GM23338 (cell line): ENCODE measurements at regions not wholly inside any gene's neighbourhood (a gene's known extent, or its start where the extent isn't known, plus 50 kb on each side); places are given as distances from the start of the nearest gene placed in this dataset.

Experiments
- ATAC-seq: fragments of 200-7000 bp; cut with Tn5 transposase; 3 replicates; pipeline ENCODE4 v1.9.1; 2020
- DNase-seq: peaks from one replicate; pipeline ENCODE4 v3.0.0-alpha.2; 2015; ENCODE audit warnings: low spot score
- H2AFZ ChIP-seq: fragments of 200-600 bp; sonication (generic); 2 replicates; pipeline ENCODE4 v1.8.0; 2016; ENCODE audit warnings: antibody characterized with exemption, mild to moderate bottlenecking, moderate library complexity
- H3F3A ChIP-seq: fragments of 200-600 bp; sonication (generic); replicated peaks from 2 replicates; pipeline ENCODE4 v1.8.0; 2017; ENCODE audit warnings: antibody characterized with exemption, mixed run types, low read depth
- H3K27ac ChIP-seq: fragments of 200-600 bp; sonication (generic); 2 replicates; pipeline ENCODE4 v1.6.1; 2016; ENCODE audit warnings: low read depth
- H3K27me3 ChIP-seq: fragments of 200-600 bp; sonication (generic); 2 replicates; pipeline ENCODE4 v1.8.0; 2016; ENCODE audit warnings: mild to moderate bottlenecking, mixed run types, moderate library complexity; ENCODE audit not compliant: insufficient read depth
- H3K36me3 ChIP-seq: fragments of 200-600 bp; sonication (generic); 2 replicates; pipeline ENCODE4 v1.8.0; 2016; ENCODE audit warnings: mild to moderate bottlenecking; ENCODE audit not compliant: insufficient read depth
- H3K4me1 ChIP-seq: fragments of 200-600 bp; sonication (generic); 2 replicates; pipeline ENCODE4 v1.8.0; 2016; ENCODE audit warnings: mild to moderate bottlenecking, moderate library complexity; ENCODE audit not compliant: insufficient read depth
- H3K4me2 ChIP-seq: fragments of 200-600 bp; sonication (generic); 2 replicates; pipeline ENCODE4 v1.7.1; 2017; ENCODE audit warnings: mixed run types
- H3K4me3 ChIP-seq: fragments of 200-600 bp; sonication (generic); 2 replicates; pipeline ENCODE4 v1.6.1; 2016; ENCODE audit warnings: mixed run types
- H3K79me2 ChIP-seq: fragments of 200-600 bp; sonication (generic); replicated peaks from 2 replicates; pipeline ENCODE4 v1.8.0; 2017; ENCODE audit warnings: mild to moderate bottlenecking; ENCODE audit not compliant: insufficient read depth
- H3K9me2 ChIP-seq: fragments of 200-600 bp; sonication (generic); 2 replicates; pipeline ENCODE4 v1.8.0; 2017; ENCODE audit not compliant: insufficient read depth
- H4K20me1 ChIP-seq: fragments of 200-600 bp; sonication (generic); replicated peaks from 2 replicates; pipeline ENCODE4 v1.8.0; 2017; ENCODE audit warnings: mild to moderate bottlenecking; ENCODE audit not compliant: insufficient read depth
- H3K27ac Mint-ChIP-seq: 2 replicates; pipeline ENCODE4 v1.8.0; 2020; ENCODE audit warnings: inconsistent platforms, mild to moderate bottlenecking, moderate library complexity, mixed read lengths
- H3K27me3 Mint-ChIP-seq: 3 replicates; pipeline ENCODE4 v1.8.0; 2022; ENCODE audit warnings: low read depth, mild to moderate bottlenecking, moderate library complexity, mixed read lengths, inconsistent platforms; ENCODE audit not compliant: insufficient read depth, poor library complexity
- H3K36me3 Mint-ChIP-seq: 3 replicates; pipeline ENCODE4 v1.8.0; 2021; ENCODE audit warnings: low read depth, mild to moderate bottlenecking, inconsistent platforms, moderate library complexity, mixed read lengths
- H3K4me1 Mint-ChIP-seq: 3 replicates; pipeline ENCODE4 v1.8.0; 2020; ENCODE audit warnings: mild to moderate bottlenecking, inconsistent platforms, mixed read lengths
- H3K4me3 Mint-ChIP-seq: 3 replicates; pipeline ENCODE4 v1.8.0; 2021; ENCODE audit warnings: moderate library complexity, mild to moderate bottlenecking, inconsistent platforms, mixed read lengths
- H3K9me3 Mint-ChIP-seq: 3 replicates; pipeline ENCODE4 v1.8.0; 2020; ENCODE audit warnings: moderate library complexity, mild to moderate bottlenecking, inconsistent platforms, mixed read lengths
- ETS1 ChIP-seq: IDR thresholded peaks from 2 replicates; pipeline ENCODE4 v1.6.1; 2016; ENCODE audit warnings: antibody characterized with exemption
- EZH2phosphoT487 ChIP-seq: fragments of 200-600 bp; sonication (generic); IDR thresholded peaks from one replicate; pipeline ENCODE4 v1.8.1; 2018; ENCODE audit warnings: antibody characterized with exemption; ENCODE audit not compliant: unreplicated experiment
- NANOG ChIP-seq: IDR thresholded peaks from 2 replicates; pipeline ENCODE4 v1.6.1; 2016; ENCODE audit warnings: antibody characterized with exemption, borderline replicate concordance
- POLR2AphosphoS5 ChIP-seq: IDR thresholded peaks from 2 replicates; pipeline ENCODE4 v1.6.1; 2016; ENCODE audit warnings: antibody characterized with exemption, low read depth
- ZNF114 ChIP-seq: fragments of 250-450 bp; sonication (Bioruptor Pico); IDR thresholded peaks from 2 replicates; pipeline ENCODE4 v1.5.0; 2020; ENCODE audit warnings: mild to moderate bottlenecking, moderate library complexity
- ZNF331 ChIP-seq: fragments of 250-450 bp; sonication (Bioruptor Pico); IDR thresholded peaks from 2 replicates; pipeline ENCODE4 v1.5.0; 2020; ENCODE audit warnings: low read depth, mild to moderate bottlenecking, moderate library complexity
- ZNF462 ChIP-seq: fragments of 250-450 bp; sonication (Bioruptor Pico); IDR thresholded peaks from 2 replicates; pipeline ENCODE4 v1.5.0; 2020; ENCODE audit warnings: mild to moderate bottlenecking, moderate library complexity

- no peak overlapping the region for H3K27ac Mint-ChIP-seq
- H3K36me3 ChIP-seq = no peaks in the 10 kb centered on the region
- H3K9me2 ChIP-seq = no peaks in the 10 kb centered on the region
- H3K4me3 ChIP-seq = no peak overlapping the region
- H3K4me3 Mint-ChIP-seq = no peak overlapping the region
- no peaks in the 10 kb centered on the region; the same call in 2 of the 3 replicates for H3K9me3 Mint-ChIP-seq
- H3K79me2 ChIP-seq = no peaks in the 10 kb centered on the region
- DNase-seq (no peak), ATAC-seq (no peak)
- peaks cover 18% of the 10 kb centered on the region for H3K4me1 Mint-ChIP-seq
- no peaks in the 10 kb centered on the region; the same call in 1 of the 2 replicates for H4K20me1 ChIP-seq
- no peaks in the 10 kb centered on the region for H3K4me1 ChIP-seq
- H3F3A ChIP-seq = no peaks in the 10 kb centered on the region
- H3K27me3 ChIP-seq = no peaks in the 10 kb centered on the region
- no peaks in the 10 kb centered on the region for H3K27me3 Mint-ChIP-seq
- no peaks in the 10 kb centered on the region for H3K36me3 Mint-ChIP-seq
- no peak overlapping the region for H3K27ac ChIP-seq
- no peak for TF ChIP-seq NANOG
- TF ChIP-seq ZNF462 = no peak
- TF ChIP-seq ETS1 = no peak
- no peak for TF ChIP-seq ZNF331 (CRISPR knock-in tag)
- TF ChIP-seq ZNF114 = no peak
- TF ChIP-seq POLR2AphosphoS5 = no peak
- TF ChIP-seq EZH2phosphoT487 = no peak
- H3K4me2 ChIP-seq = no peak overlapping the region
- H2AFZ ChIP-seq = no peak overlapping the region
Observed at GRCh38 chr22:27113211-27113635, 455.8 kb downstream of the MIAT start.
